Skeletal muscle satellite cell (primary cell): ENCODE measurements at regions not wholly inside any gene's neighbourhood (a gene's known extent, or its start where the extent isn't known, plus 50 kb on each side); places are given as distances from the start of the nearest gene placed in this dataset.

ENCODE experiments used
- H3K27me3 ChIP-seq: 2 replicates; pipeline ENCODE4 v1.7.0; 2013; ENCODE audit warnings: low read length; ENCODE audit not compliant: control insufficient read depth, insufficient read depth
- H3K36me3 ChIP-seq: 2 replicates; pipeline ENCODE4 v1.7.0; 2013; ENCODE audit warnings: mild to moderate bottlenecking, control low read depth, low read length; ENCODE audit not compliant: insufficient read depth
- H3K4me1 ChIP-seq: 2 replicates; pipeline ENCODE4 v1.7.0; 2013; ENCODE audit warnings: low read length; ENCODE audit not compliant: control insufficient read depth, insufficient read depth
- H3K4me2 ChIP-seq: 2 replicates; pipeline ENCODE4 v1.7.0; 2013; ENCODE audit warnings: mild to moderate bottlenecking, low read length
- H3K4me3 ChIP-seq: 2 replicates; pipeline ENCODE4 v1.7.0; 2013; ENCODE audit warnings: low read length
- H3K9ac ChIP-seq: 2 replicates; pipeline ENCODE4 v1.7.0; 2013; ENCODE audit warnings: mild to moderate bottlenecking, low read depth, low read length, moderate library complexity
- H3K9me3 ChIP-seq: replicated peaks from 2 replicates; pipeline ENCODE4 v1.7.0; 2013; ENCODE audit warnings: mild to moderate bottlenecking, control low read depth, low read length

- H3K4me3 ChIP-seq = no peak overlapping the region
- no peaks in the 10 kb centered on the region for H3K27me3 ChIP-seq
- H3K36me3 ChIP-seq = no peaks in the 10 kb centered on the region
- no peak overlapping the region for H3K4me2 ChIP-seq
- peaks cover 62% of the 10 kb centered on the region for H3K4me1 ChIP-seq
- H3K9ac ChIP-seq = no peak overlapping the region
- no peaks in the 10 kb centered on the region for H3K9me3 ChIP-seq
Observed at GRCh38 chr20:10927011-10927583, 253.3 kb upstream of the JAG1 start.

- Histone ChIP-seq H3K4me1 (peaks cover 51% of the 10 kb centered on the region), H3K4me2 (no peak overlapping the region), H3K36me3 (no peaks in the 10 kb centered on the region), H3K4me3 (no peak overlapping the region), H3K9ac (no peak overlapping the region), H3K9me3 (no peaks in the 10 kb centered on the region), H3K27me3 (no peaks in the 10 kb centered on the region)
Observed at GRCh38 chr20:10927936-10928840, 254.4 kb upstream of the JAG1 start.

DNA sequence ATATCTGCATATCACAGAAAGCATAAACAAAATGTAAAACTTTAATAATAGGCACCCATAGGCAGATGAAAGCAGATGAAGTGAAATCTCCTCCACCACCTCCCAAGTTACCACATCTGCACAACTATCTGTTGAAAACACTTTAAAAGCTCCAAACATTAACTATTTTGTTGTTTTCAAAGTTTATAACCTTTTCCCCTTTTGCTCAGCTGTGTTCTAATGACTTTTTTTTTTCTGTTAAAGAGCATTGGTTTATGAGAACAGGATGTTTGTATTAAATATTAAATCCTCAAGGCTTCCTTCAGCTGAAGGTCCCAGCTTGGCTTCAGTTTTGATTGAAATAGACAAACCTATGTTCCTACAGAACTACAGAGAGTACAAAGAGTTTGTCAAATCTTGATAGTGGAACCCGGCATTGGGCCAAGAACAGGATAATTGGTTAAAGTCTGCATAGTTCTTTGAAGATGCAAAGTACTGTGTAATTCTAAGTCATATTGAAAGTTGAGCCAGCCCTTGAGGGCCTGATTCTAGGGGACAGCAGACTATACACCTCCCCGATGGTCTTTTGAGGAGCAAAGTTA, 255.1 kb upstream of the JAG1 start:
- H3K4me1 ChIP-seq = peaks cover 43% of the 10 kb centered on the region
- no peaks in the 10 kb centered on the region for H3K27me3 ChIP-seq
- H3K4me3 ChIP-seq = no peak overlapping the region
- no peaks in the 10 kb centered on the region for H3K9me3 ChIP-seq
- no peaks in the 10 kb centered on the region for H3K36me3 ChIP-seq
- no peak overlapping the region for H3K9ac ChIP-seq
- no peak overlapping the region for H3K4me2 ChIP-seq

DNA sequence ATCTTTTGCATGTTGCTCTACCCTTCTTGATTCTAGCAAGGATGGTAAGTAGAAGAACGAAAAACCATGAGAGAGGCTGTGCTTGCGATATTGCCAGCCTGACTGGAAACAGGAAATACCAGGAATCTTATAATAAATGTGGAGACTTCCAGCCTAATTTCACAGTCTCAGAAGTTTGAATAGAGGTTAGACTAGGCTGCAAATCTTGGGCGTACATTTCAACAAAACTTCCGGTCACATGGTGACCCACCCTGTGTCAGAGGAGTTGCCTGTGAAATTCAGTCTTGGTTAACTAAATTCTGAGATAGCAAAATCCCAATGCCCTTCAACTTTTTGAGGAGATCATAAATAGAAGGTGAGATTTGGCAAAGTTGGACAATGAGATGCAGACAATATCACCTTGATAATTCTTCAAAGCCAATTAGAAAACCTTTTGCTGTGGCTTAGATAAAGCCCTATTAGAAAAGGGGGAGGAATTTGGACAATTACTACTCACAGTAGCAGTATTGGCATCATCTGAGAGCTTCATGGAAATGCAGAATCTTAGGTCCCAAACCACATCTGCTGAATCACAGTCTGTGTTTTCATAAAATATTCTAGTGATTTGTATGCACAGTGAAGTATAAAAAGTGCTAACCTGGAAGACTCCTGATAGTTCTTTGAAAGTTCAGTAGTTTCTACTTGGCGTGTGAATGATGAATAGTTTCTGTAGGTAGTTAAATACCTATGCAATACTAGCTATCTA, 262.0 kb upstream of the JAG1 start:
- no peak overlapping the region for H3K9ac ChIP-seq
- H3K36me3 ChIP-seq = no peaks in the 10 kb centered on the region

GRCh38 chr20:10936786-10937185, 263.0 kb upstream of the JAG1 start:
- Histone ChIP-seq H3K4me3 (no peak overlapping the region), H3K9ac (no peak overlapping the region), H3K4me1 (peaks cover 16% of the 10 kb centered on the region), H3K36me3 (no peaks in the 10 kb centered on the region), H3K27me3 (no peaks in the 10 kb centered on the region), H3K4me2 (no peak overlapping the region), H3K9me3 (no peaks in the 10 kb centered on the region)

More for the DNA sequence above, 262.0 kb upstream of the JAG1 start:
- H3K27me3 ChIP-seq = no peaks in the 10 kb centered on the region
- H3K4me2 ChIP-seq = no peak overlapping the region
- peaks cover 16% of the 10 kb centered on the region for H3K4me1 ChIP-seq
- H3K9me3 ChIP-seq = no peaks in the 10 kb centered on the region
- H3K4me3 ChIP-seq = no peak overlapping the region

GRCh38 chr20:10939331-10939941, 265.6 kb upstream of the JAG1 start:
- Histone ChIP-seq H3K9ac (no peak overlapping the region), H3K36me3 (no peaks in the 10 kb centered on the region), H3K4me2 (no peak overlapping the region), H3K9me3 (no peaks in the 10 kb centered on the region), H3K4me3 (no peak overlapping the region), H3K4me1 (peaks cover 16% of the 10 kb centered on the region), H3K27me3 (no peaks in the 10 kb centered on the region)

DNA sequence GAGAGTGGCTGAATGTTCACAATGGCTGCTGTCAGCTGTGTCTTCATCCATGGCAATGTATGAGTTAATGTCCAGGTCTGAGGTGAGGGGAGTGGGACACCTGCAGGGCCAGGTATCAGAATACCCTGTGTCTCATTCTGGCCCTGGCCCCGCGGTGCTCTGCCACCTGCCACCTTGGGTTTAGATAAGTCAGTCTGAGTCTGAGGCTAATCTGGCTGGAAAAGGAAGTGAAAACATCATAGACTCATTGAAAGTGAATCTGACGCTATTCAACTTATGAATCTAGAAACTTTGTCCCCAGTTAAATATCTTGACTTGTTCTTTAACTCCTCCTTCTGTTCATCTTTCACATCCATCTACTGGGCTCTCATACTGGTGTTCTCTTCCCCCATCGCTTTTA, 267.1 kb upstream of the JAG1 start:
- H3K9me3 ChIP-seq = no peaks in the 10 kb centered on the region
- no peak overlapping the region for H3K4me2 ChIP-seq
- H3K27me3 ChIP-seq = no peaks in the 10 kb centered on the region
- H3K4me1 ChIP-seq = peaks cover 10% of the 10 kb centered on the region
- no peaks in the 10 kb centered on the region for H3K36me3 ChIP-seq
- H3K4me3 ChIP-seq = no peak overlapping the region
- H3K9ac ChIP-seq = no peak overlapping the region

DNA sequence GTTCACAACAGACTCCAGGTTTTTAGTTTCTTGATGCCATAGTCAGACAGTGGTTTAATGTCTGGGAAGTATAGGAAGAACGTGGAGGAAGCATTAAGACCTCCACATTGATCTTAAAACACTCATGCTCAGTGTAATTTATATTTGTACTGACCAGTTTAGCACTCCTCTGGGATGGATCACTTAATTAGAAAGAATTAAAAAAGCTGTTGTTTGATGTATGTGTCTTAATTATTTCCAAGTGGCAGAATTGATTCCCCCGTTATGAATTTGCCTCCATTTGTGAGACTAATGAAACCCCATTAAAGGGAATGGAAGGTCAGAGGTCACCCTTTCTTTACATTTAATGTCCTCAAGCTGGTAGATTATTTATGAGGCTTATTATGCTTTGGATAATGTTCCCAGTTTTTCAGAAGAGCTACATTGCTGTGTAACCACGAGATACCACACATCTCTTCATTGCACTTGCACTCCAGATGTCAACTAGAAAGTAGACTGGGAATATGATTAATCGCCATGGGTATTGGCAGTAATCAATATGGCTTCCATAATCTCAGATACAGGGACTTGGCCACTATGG, 270.0 kb upstream of the JAG1 start:
- Histone ChIP-seq H3K4me1 (peaks cover 10% of the 10 kb centered on the region), H3K27me3 (no peaks in the 10 kb centered on the region), H3K9ac (no peak overlapping the region), H3K36me3 (no peaks in the 10 kb centered on the region), H3K9me3 (no peaks in the 10 kb centered on the region), H3K4me2 (no peak overlapping the region), H3K4me3 (no peak overlapping the region)

DNA sequence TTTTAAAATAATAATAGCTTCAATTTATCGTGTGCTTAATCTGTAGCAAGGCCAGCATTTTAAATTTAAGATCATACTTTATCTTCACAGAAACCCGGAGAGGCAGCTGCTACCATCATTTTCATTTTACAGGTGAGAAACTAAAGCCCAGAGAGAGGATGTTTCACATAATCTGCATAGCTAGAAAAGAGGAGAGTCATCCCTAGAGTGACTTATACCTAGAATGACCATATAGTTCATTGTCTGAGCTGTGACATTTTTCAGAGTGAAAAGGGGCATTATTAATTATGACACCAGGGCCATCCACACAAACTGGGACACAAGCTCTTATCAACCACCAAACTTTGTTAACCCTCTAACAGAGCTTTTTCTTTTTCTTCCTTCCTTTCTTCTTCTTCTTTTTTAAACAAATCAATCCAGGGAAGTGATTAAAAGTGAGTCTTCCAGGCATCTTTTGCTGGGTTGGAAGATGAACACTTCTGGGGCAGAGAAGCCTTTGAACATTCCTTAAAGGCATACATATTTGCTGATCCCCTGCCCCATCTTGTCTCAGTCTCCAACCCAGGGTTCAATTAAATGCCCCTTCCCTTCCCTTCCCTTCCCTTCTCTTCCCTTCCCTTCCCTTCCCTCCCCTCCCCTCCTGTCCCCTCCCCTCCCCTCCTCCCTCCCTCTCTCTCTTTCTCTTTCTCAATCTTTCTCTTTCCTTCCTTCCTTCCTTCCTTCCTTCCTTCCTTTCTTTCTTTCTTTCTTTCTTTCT, 272.5 kb upstream of the JAG1 start:
- Histone ChIP-seq H3K4me3 (no peak overlapping the region), H3K9ac (no peak overlapping the region), H3K9me3 (no peaks in the 10 kb centered on the region), H3K4me1 (no peaks in the 10 kb centered on the region), H3K27me3 (no peaks in the 10 kb centered on the region), H3K36me3 (no peaks in the 10 kb centered on the region), H3K4me2 (no peak overlapping the region)

DNA sequence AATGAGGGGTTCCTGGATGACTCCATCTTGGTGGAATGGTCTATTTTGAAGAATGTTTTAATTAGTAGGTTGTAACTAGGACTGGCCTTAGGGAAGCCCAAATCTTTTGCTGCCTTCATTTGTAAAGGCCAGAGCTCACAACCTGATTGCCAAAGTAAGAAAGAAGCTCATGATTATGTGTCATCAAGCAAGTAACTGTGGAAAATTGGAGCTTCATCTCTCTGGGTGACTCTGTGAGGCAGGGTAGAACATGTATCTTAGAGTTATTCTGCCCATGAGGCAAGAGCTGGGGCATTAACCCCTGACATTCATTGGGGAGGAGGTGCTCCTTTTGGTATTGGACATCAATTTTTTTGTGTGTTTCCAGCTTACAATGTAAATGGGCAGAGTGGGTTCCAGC, 273.9 kb upstream of the JAG1 start:
- no peaks in the 10 kb centered on the region for H3K27me3 ChIP-seq
- no peaks in the 10 kb centered on the region for H3K4me1 ChIP-seq
- no peak overlapping the region for H3K9ac ChIP-seq
- no peaks in the 10 kb centered on the region for H3K36me3 ChIP-seq
- H3K4me2 ChIP-seq = no peak overlapping the region
- H3K4me3 ChIP-seq = no peak overlapping the region
- no peaks in the 10 kb centered on the region for H3K9me3 ChIP-seq
